GM12878 (cell line): ENCODE measurements at regions not wholly inside any gene's neighbourhood (a gene's known extent, or its start where the extent isn't known, plus 50 kb on each side); places are given as distances from the start of the nearest gene placed in this dataset.

Experiments
- BCLAF1 ChIP-seq: fragments of 450-650 bp; IDR thresholded peaks from 2 replicates; pipeline ENCODE4 v1.6.1; 2017; ENCODE audit warnings: antibody characterized with exemption, mild to moderate bottlenecking, moderate library complexity
- CREM ChIP-seq: IDR thresholded peaks from 2 replicates; pipeline ENCODE4 v1.6.1; 2014; ENCODE audit warnings: antibody characterized with exemption, low read depth
- DPF2 ChIP-seq: fragments of 450-650 bp; IDR thresholded peaks from 2 replicates; pipeline ENCODE4 v1.6.1; 2017; ENCODE audit warnings: mild to moderate bottlenecking
- HDGF ChIP-seq: fragments of 450-650 bp; IDR thresholded peaks from 2 replicates; pipeline ENCODE4 v1.6.1; 2016; ENCODE audit warnings: antibody characterized with exemption
- MLLT1 ChIP-seq: fragments of 450-650 bp; IDR thresholded peaks from 2 replicates; pipeline ENCODE4 v1.6.1; 2016; ENCODE audit warnings: mild to moderate bottlenecking
- NBN ChIP-seq: fragments of 450-650 bp; IDR thresholded peaks from 2 replicates; pipeline ENCODE4 v1.6.1; 2016
- POLR2A ChIP-seq: IDR thresholded peaks from 2 replicates; pipeline ENCODE4 v1.6.1; 2011; ENCODE audit warnings: low read depth, mild to moderate bottlenecking, low read length
- PRDM15 ChIP-seq: fragments of 450-650 bp; formaldehyde crosslinking; IDR thresholded peaks from 2 replicates; pipeline ENCODE4 v1.4.0; 2020; ENCODE audit warnings: mild to moderate bottlenecking, moderate library complexity
- RAD51 ChIP-seq: fragments of 450-650 bp; IDR thresholded peaks from 2 replicates; pipeline ENCODE4 v1.6.1; 2016; ENCODE audit warnings: moderate library complexity, mild to moderate bottlenecking, inconsistent platforms
- RCOR1 ChIP-seq: conservative IDR thresholded peaks from 2 replicates; pipeline ENCODE4 v1.6.1; 2012; ENCODE audit warnings: low read depth, low read length, improper control_type of control experiment
- RFX5 ChIP-seq: IDR thresholded peaks from 2 replicates; pipeline ENCODE4 v1.6.1; 2011; ENCODE audit warnings: low read depth, low read length, improper control_type of control experiment
- SIN3A ChIP-seq: IDR thresholded peaks from 2 replicates; pipeline ENCODE4 v1.6.1; 2012; ENCODE audit warnings: low read depth, low read length, improper control_type of control experiment
- SP1 ChIP-seq: IDR thresholded peaks from one replicate; pipeline ENCODE4 v1.6.1; 2011; ENCODE audit warnings: low read depth, low read length
- TCF7 ChIP-seq: IDR thresholded peaks from 2 replicates; pipeline ENCODE4 v1.6.1; 2014; ENCODE audit warnings: antibody characterized with exemption, borderline replicate concordance
- ZNF24 ChIP-seq: fragments of 450-650 bp; IDR thresholded peaks from 2 replicates; pipeline ENCODE4 v1.6.1; 2017; ENCODE audit warnings: antibody characterized with exemption, mild to moderate bottlenecking
- ZNF592 ChIP-seq: fragments of 450-650 bp; IDR thresholded peaks from 2 replicates; pipeline ENCODE4 v1.6.1; 2017; ENCODE audit warnings: mild to moderate bottlenecking, moderate library complexity
- ZNF622 ChIP-seq: fragments of 450-650 bp; IDR thresholded peaks from 2 replicates; pipeline ENCODE4 v1.6.1; 2017; ENCODE audit warnings: mild to moderate bottlenecking, inconsistent platforms
- ZZZ3 ChIP-seq: IDR thresholded peaks from 2 replicates; pipeline ENCODE4 v1.6.1; 2011; ENCODE audit warnings: low read depth; ENCODE audit not compliant: control insufficient read depth, insufficient read length

- TF ChIP-seq BCLAF1, result no peak
- TF ChIP-seq MLLT1, result no peak
- TF ChIP-seq SIN3A, result no peak
- no peak; the same call in 1 of the 2 replicates for TF ChIP-seq TCF7
- no peak for TF ChIP-seq POLR2A
- no peak for TF ChIP-seq ZNF622
- 0 out of 2 replicates have a peak, but pooled peaks have one; percentile 17 for TF ChIP-seq RAD51
- 0 out of 2 replicates have a peak, but pooled peaks have one; percentile 43 for TF ChIP-seq NBN
- peak; percentile 54; the same call in 1 of the 2 replicates for TF ChIP-seq CREM
- no peak for TF ChIP-seq RFX5
- no peak for TF ChIP-seq SP1
- peak; percentile 75; the same call in 1 of the 2 replicates for TF ChIP-seq DPF2
- TF ChIP-seq HDGF, result no peak
- no peak for TF ChIP-seq ZZZ3
- no peak for TF ChIP-seq PRDM15 (CRISPR knock-in tag)
- no peak for TF ChIP-seq ZNF592
- 0 out of 2 replicates have a peak, but pooled peaks have one; percentile 36 for TF ChIP-seq ZNF24
- no peak for TF ChIP-seq RCOR1
Observed at GRCh38 chr21:32929633-32930038, 96.1 kb upstream of the OLIG2 start (continued).
